Suprapubic skin (tissue), 4 donors: ENCODE measurements at regions not wholly inside any gene's neighbourhood (a gene's known extent, or its start where the extent isn't known, plus 50 kb on each side); places are given as distances from the start of the nearest gene placed in this dataset.

Experiments used
- CTCF ChIP-seq, 2 donors: fragments of 200-600 bp in 1 of 2; fragments of 450-650 bp in 1 of 2; sonication (generic) in 1 of 2; IDR thresholded peaks; one replicate each; pipeline ENCODE4 v1.5.1; 2016 to 2019; ENCODE audit warnings: antibody characterized with exemption in 2 of 2, mild to moderate bottlenecking in 1 of 2, moderate library complexity in 1 of 2
- EP300 ChIP-seq: sonication (generic); formaldehyde crosslinking; IDR thresholded peaks from one replicate; pipeline ENCODE4 v1.6.1; 2017; ENCODE audit warnings: antibody characterized with exemption
- POLR2A ChIP-seq, 2 donors: fragments of 450-650 bp; IDR thresholded peaks; one replicate each; pipeline ENCODE4 v1.6.1; 2017; ENCODE audit warnings: antibody characterized with exemption in 2 of 2, mild to moderate bottlenecking in 2 of 2, moderate library complexity in 2 of 2
- POLR2AphosphoS5 ChIP-seq, 3 donors: sonication (generic); formaldehyde crosslinking; IDR thresholded peaks; one replicate each; pipeline ENCODE4 v1.6.1; 2017; ENCODE audit warnings: antibody characterized with exemption in 3 of 3

- TF ChIP-seq CTCF (IDR thresholded peaks at IDR 0.05) (no peak), POLR2A (IDR thresholded peaks at IDR 0.05) (no peak), EP300 (no peak), POLR2AphosphoS5 (IDR thresholded peaks at IDR 0.05) (no peak)
Measured at GRCh38 chr5:4981608-4982007, 158.5 kb upstream of the ADAMTS16 start.
